ENCODE measurements at regions not wholly inside any gene's neighbourhood (a gene's known extent, or its start where the extent isn't known, plus 50 kb on each side); places are given as distances from the start of the nearest gene placed in this dataset.

DNA sequence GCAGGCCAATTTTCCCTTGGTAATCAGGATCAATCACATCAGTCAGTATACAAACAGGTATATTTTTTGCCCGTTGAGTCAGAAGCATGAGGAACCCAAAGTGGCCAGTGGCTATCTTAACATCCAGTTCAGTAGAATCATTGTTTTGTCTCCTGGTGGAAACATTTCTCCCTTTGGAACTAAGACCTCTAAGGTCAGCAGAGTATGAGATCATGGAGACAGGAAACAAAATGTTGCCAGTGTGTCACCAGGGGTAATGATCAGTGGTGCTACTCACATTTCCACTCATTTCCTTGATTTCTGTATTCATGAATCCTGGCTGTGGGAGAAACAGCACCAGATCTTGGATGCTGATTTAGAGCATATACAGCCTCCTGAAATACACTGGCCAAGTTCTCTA, 553.0 kb downstream of the CSNK1G3 start (continued):
- TF ChIP-seq, protein P1, sequence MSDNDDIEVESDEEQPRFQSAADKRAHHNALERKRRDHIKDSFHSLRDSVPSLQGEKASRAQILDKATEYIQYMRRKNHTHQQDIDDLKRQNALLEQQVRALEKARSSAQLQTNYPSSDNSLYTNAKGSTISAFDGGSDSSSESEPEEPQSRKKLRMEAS (IDR thresholded peaks at IDR 0.05): no peak

DNA sequence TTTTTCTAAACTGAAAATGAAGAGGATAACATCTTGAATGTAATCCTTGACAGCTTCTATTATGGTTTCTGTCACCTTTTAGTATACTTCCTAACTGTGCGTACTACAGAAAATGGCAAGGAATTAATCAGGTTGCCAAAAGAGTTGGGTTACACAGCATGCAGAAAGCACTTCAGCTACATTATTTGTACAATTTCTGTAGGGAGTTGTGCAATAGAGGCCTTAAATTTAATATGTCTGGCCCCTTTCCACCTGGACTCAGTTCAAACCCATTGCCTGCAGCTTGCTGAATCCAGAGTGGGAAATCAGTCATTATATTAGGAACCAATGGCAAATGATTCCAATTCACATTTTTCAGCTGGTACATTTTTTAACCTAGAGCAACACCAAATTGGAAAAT, 549.7 kb downstream of the CSNK1G3 start:
- WGBS: 93% methylated on average over 1 of the region's 1 CpG
- H3K9ac ChIP-seq (ENCODE audit: low read depth in 1 of 2, low read length in 2 of 2): no peak overlapping the region
- no peak for TF ChIP-seq YY1 (IDR thresholded peaks at IDR 0.05)
- no peak for TF ChIP-seq TAF1 (conservative IDR thresholded peaks at IDR 0.05)
- TF ChIP-seq EGR1 (IDR thresholded peaks at IDR 0.05; ENCODE audit: low read depth in 2 of 2): no peak
- TF ChIP-seq GABPA (IDR thresholded peaks at IDR 0.05 in 1 of 2, conservative IDR thresholded peaks at IDR 0.05 in 1 of 2): no peak
- no peak for TF ChIP-seq FOXA2 (IDR thresholded peaks at IDR 0.05)
- H3K27ac ChIP-seq (ENCODE audit: low read depth in 1 of 2, low read length in 2 of 2): no peak overlapping the region
- peaks cover 0 to 3% (median 0%) of the 10 kb centered on the region in 4 donors for H3K4me1 ChIP-seq (ENCODE audit: control insufficient read depth in 4 of 4, insufficient read depth in 4 of 4, low read length in 3 of 4)
- H3K36me3 ChIP-seq (ENCODE audit: control insufficient read depth in 4 of 4, insufficient read depth in 3 of 4, low read depth in 1 of 4, low read length in 3 of 4): no peaks in the 10 kb centered on the region
- DNase-seq (ENCODE audit: low spot score): no peak
- no peaks in the 10 kb centered on the region for H3K27me3 ChIP-seq (ENCODE audit: control insufficient read depth in 4 of 4, insufficient read depth in 4 of 4, low read length in 3 of 4)
- no peaks in the 10 kb centered on the region for H3K9me3 ChIP-seq (ENCODE audit: control insufficient read depth in 4 of 4, low read length in 3 of 4)
- no peak overlapping the region for H3K4me3 ChIP-seq (ENCODE audit: low read depth in 1 of 3, low read length in 3 of 3)

DNA sequence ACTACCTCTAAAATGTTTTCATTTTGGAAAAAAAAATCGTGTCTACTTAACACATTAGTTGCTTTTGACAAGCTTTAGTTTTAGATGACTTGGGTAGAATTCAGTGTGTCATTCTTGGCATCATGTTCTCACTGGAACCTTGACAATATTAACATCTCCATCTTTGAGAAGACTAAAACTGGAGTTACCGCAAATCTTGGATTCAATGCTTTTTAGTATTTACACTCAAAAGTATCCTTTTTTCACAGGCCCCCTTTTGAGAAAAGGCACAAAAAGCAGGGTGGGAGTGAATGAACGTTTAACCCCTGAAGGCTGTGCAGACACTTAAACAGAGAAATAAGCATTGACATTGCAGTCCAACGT, 549.1 kb downstream of the CSNK1G3 start:
- Histone ChIP-seq H3K27me3 (ENCODE audit: control insufficient read depth in 4 of 4, insufficient read depth in 4 of 4, low read length in 3 of 4) (no peaks in the 10 kb centered on the region), H3K4me1 (ENCODE audit: control insufficient read depth in 4 of 4, insufficient read depth in 4 of 4, low read length in 3 of 4) (peaks cover 0 to 3% (median 0%) of the 10 kb centered on the region in 4 donors), H3K27ac (ENCODE audit: low read depth in 1 of 2, low read length in 2 of 2) (no peak overlapping the region), H3K4me3 (ENCODE audit: low read depth in 1 of 3, low read length in 3 of 3) (no peak overlapping the region), H3K9ac (ENCODE audit: low read depth in 1 of 2, low read length in 2 of 2) (no peak overlapping the region), H3K9me3 (ENCODE audit: control insufficient read depth in 4 of 4, low read length in 3 of 4) (no peaks in the 10 kb centered on the region), H3K36me3 (ENCODE audit: control insufficient read depth in 4 of 4, insufficient read depth in 3 of 4, low read depth in 1 of 4, low read length in 3 of 4) (no peaks in the 10 kb centered on the region)
- TF ChIP-seq, protein P1 (IDR thresholded peaks at IDR 0.05): no peak
- no peak for TF ChIP-seq JUND (IDR thresholded peaks at IDR 0.05)
- 75% methylated on average over 4 of the region's 4 CpGs for WGBS
- no peak for DNase-seq (ENCODE audit: low spot score)

DNA sequence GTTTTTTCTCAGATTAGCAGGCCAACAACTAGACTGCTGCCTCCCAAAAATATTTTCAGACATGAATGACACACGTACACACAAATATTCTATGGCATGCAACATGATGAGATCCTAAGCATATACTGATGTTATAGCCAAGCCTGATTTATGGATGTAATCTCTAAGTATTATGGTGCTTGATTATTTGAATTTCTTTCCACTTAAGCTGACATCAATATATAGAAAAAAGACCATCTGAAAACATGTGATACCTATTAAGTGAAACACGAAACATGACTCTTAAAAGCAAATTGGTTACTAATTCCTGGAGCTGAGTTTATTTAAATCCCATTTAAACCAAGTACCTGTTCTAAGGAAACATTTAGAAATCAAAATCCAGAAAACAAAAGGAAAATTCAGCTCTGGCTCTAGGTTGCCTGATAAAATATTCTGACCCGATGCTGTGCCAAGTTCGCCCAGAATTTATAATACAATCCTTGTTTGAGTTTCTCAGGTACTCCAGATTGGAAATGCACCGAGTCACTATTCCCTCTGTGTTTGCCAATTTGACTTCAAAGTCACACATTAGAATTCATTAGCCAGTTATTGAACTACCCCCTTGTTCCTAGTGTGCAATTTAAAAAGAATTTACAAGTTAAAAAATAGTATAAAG, 548.6 kb downstream of the CSNK1G3 start:
- Histone ChIP-seq H3K4me3 (ENCODE audit: low read depth in 1 of 3, low read length in 3 of 3) (no peak overlapping the region), H3K36me3 (ENCODE audit: control insufficient read depth in 4 of 4, insufficient read depth in 3 of 4, low read depth in 1 of 4, low read length in 3 of 4) (no peaks in the 10 kb centered on the region), H3K4me1 (ENCODE audit: control insufficient read depth in 4 of 4, insufficient read depth in 4 of 4, low read length in 3 of 4) (peaks cover 0 to 3% (median 0%) of the 10 kb centered on the region in 4 donors), H3K9ac (ENCODE audit: low read depth in 1 of 2, low read length in 2 of 2) (no peak overlapping the region), H3K27ac (ENCODE audit: low read depth in 1 of 2, low read length in 2 of 2) (no peak overlapping the region), H3K9me3 (ENCODE audit: control insufficient read depth in 4 of 4, low read length in 3 of 4) (no peaks in the 10 kb centered on the region), H3K27me3 (ENCODE audit: control insufficient read depth in 4 of 4, insufficient read depth in 4 of 4, low read length in 3 of 4) (no peaks in the 10 kb centered on the region)
- no peak for DNase-seq (ENCODE audit: low spot score)
- WGBS: 44% methylated on average over 5 of the region's 5 CpGs
- no peak for TF ChIP-seq FOXA2 (IDR thresholded peaks at IDR 0.05)
- TF ChIP-seq, protein P2, sequence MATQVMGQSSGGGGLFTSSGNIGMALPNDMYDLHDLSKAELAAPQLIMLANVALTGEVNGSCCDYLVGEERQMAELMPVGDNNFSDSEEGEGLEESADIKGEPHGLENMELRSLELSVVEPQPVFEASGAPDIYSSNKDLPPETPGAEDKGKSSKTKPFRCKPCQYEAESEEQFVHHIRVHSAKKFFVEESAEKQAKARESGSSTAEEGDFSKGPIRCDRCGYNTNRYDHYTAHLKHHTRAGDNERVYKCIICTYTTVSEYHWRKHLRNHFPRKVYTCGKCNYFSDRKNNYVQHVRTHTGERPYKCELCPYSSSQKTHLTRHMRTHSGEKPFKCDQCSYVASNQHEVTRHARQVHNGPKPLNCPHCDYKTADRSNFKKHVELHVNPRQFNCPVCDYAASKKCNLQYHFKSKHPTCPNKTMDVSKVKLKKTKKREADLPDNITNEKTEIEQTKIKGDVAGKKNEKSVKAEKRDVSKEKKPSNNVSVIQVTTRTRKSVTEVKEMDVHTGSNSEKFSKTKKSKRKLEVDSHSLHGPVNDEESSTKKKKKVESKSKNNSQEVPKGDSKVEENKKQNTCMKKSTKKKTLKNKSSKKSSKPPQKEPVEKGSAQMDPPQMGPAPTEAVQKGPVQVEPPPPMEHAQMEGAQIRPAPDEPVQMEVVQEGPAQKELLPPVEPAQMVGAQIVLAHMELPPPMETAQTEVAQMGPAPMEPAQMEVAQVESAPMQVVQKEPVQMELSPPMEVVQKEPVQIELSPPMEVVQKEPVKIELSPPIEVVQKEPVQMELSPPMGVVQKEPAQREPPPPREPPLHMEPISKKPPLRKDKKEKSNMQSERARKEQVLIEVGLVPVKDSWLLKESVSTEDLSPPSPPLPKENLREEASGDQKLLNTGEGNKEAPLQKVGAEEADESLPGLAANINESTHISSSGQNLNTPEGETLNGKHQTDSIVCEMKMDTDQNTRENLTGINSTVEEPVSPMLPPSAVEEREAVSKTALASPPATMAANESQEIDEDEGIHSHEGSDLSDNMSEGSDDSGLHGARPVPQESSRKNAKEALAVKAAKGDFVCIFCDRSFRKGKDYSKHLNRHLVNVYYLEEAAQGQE (IDR thresholded peaks at IDR 0.05): no peak
